HL-60 (cell line): ENCODE measurements at regions not wholly inside any gene's neighbourhood (a gene's known extent, or its start where the extent isn't known, plus 50 kb on each side); places are given as distances from the start of the nearest gene placed in this dataset.

Source experiments
- DNase-seq, 2 experiments: peaks; one replicate each; pipeline ENCODE4 v3.0.0-alpha.2; 2010 to 2020; ENCODE audit warnings: low read depth in 1 of 2, low spot score in 1 of 2
- H3K27ac ChIP-seq: fragments of 250-450 bp; sonication (Bioruptor Pico); replicated peaks from 2 replicates; pipeline ENCODE4 v1.5.1; 2020; ENCODE audit warnings: mild to moderate bottlenecking, moderate library complexity
- H3K27me3 ChIP-seq: fragments of 250-450 bp; sonication (Bioruptor Pico); 2 replicates; pipeline ENCODE4 v1.5.1; 2021; ENCODE audit warnings: mild to moderate bottlenecking, moderate library complexity; ENCODE audit not compliant: insufficient read depth, poor library complexity, severe bottlenecking
- H3K4me3 ChIP-seq: replicated peaks from 2 replicates; pipeline ENCODE4 v1.5.1; 2011; ENCODE audit warnings: mild to moderate bottlenecking, control low read depth, low read length; ENCODE audit not compliant: insufficient read depth
- GABPA ChIP-seq: IDR thresholded peaks from 2 replicates; pipeline ENCODE4 v1.6.1; 2012; ENCODE audit warnings: low read depth
- POLR2AphosphoS5 ChIP-seq: IDR thresholded peaks from 2 replicates; pipeline ENCODE4 v1.6.1; 2012; ENCODE audit warnings: low read depth
- REST ChIP-seq: IDR thresholded peaks from 2 replicates; pipeline ENCODE4 v1.6.1; 2012; ENCODE audit warnings: low read depth; ENCODE audit not compliant: insufficient replicate concordance
- SPI1 ChIP-seq: IDR thresholded peaks from 2 replicates; pipeline ENCODE4 v1.6.1; 2012; ENCODE audit warnings: low read depth, mild to moderate bottlenecking, borderline replicate concordance
- TF ChIP-seq, protein P1 (sequence below): IDR thresholded peaks from one replicate; pipeline ENCODE4 v1.5.1; 2011; ENCODE audit warnings: low read length, control low read depth, inconsistent platforms; ENCODE audit not compliant: insufficient read depth

DNA sequence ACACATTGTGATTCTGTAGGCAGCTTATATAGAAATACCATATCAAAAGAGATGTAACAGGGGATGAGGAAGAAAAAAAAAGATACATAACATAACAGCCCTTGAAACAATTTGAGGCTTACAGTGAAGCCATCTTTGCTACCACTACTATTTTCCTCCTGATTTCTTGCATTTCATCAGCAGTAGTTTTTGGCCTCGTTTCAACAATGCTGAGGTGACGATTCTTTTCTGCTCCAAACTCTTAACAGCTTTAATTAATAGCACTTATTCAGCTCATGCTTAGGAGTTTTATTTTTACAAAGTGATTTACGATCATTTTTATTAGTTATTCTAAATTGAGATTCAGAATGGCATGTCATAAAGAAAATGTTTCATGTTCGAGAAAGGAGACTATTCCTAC is 163.2 kb downstream of the DCK start:
- no peaks in the 10 kb centered on the region for H3K27me3 ChIP-seq
- no peak overlapping the region for H3K27ac ChIP-seq
- no peak overlapping the region for H3K4me3 ChIP-seq
- TF ChIP-seq, protein P1, sequence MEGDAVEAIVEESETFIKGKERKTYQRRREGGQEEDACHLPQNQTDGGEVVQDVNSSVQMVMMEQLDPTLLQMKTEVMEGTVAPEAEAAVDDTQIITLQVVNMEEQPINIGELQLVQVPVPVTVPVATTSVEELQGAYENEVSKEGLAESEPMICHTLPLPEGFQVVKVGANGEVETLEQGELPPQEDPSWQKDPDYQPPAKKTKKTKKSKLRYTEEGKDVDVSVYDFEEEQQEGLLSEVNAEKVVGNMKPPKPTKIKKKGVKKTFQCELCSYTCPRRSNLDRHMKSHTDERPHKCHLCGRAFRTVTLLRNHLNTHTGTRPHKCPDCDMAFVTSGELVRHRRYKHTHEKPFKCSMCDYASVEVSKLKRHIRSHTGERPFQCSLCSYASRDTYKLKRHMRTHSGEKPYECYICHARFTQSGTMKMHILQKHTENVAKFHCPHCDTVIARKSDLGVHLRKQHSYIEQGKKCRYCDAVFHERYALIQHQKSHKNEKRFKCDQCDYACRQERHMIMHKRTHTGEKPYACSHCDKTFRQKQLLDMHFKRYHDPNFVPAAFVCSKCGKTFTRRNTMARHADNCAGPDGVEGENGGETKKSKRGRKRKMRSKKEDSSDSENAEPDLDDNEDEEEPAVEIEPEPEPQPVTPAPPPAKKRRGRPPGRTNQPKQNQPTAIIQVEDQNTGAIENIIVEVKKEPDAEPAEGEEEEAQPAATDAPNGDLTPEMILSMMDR: no peak
- TF ChIP-seq SPI1 (no peak), REST (no peak), POLR2AphosphoS5 (no peak), GABPA (no peak)
- DNase-seq: no peak

GRCh38 chr4:71162386-71162785 is 168.9 kb downstream of the DCK start:
- no peak for DNase-seq
- no peak overlapping the region for H3K4me3 ChIP-seq
- no peak overlapping the region for H3K27ac ChIP-seq
- no peaks in the 10 kb centered on the region for H3K27me3 ChIP-seq
- TF ChIP-seq SPI1 (no peak), POLR2AphosphoS5 (no peak)

DNA sequence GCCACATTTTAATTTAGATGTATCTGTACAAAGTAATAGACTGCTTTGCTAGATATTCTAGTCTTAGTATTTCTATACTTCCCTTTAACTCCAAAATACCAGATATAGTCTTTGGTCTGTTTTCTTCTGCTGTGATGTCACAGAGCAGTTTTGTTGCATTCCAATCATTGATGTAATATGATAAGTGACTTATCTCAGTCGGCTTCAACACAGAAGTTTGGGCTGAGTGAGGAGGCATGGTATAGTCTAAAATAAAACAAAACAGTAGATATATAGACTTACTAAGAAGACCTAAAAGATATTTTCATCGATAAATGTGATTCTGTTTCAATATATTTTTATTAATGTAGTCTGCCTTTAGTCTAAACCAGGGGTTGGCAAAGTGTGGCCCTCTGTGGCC is 169.9 kb downstream of the DCK start:
- H3K4me3 ChIP-seq: no peak overlapping the region
- no peak for DNase-seq
- no peak for TF ChIP-seq POLR2AphosphoS5
- no peak for TF ChIP-seq REST
- TF ChIP-seq, protein P1: no peak
- TF ChIP-seq GABPA: no peak
- TF ChIP-seq SPI1: no peak
- H3K27ac ChIP-seq: no peak overlapping the region
- no peaks in the 10 kb centered on the region for H3K27me3 ChIP-seq

GRCh38 chr4:71167083-71167482 is 171.7 kb upstream of the SLC4A4 start:
- TF ChIP-seq, protein P1: no peak
- no peak for TF ChIP-seq POLR2AphosphoS5
- no peak for TF ChIP-seq SPI1
- no peak for TF ChIP-seq GABPA
- no peak for TF ChIP-seq REST
- Histone ChIP-seq H3K27me3 (no peaks in the 10 kb centered on the region), H3K27ac (no peak overlapping the region), H3K4me3 (no peak overlapping the region)
- no peak for DNase-seq
